Activated CD4-positive, alpha-beta T cell treated with anti-CD3 and anti-CD28 coated beads for 4 hours (primary cell): ENCODE measurements at regions not wholly inside any gene's neighbourhood (a gene's known extent, or its start where the extent isn't known, plus 50 kb on each side); places are given as distances from the start of the nearest gene placed in this dataset.
"Not testable (repeated sequence)": the region's sequence is repeated elsewhere in the genome, so short reads cannot be mapped to it uniquely, and the experiment has no call there.

Experiments
- DNase-seq, 2 donors: peaks; one replicate each; pipeline ENCODE4 v3.0.0-alpha.2; 2020

DNA sequence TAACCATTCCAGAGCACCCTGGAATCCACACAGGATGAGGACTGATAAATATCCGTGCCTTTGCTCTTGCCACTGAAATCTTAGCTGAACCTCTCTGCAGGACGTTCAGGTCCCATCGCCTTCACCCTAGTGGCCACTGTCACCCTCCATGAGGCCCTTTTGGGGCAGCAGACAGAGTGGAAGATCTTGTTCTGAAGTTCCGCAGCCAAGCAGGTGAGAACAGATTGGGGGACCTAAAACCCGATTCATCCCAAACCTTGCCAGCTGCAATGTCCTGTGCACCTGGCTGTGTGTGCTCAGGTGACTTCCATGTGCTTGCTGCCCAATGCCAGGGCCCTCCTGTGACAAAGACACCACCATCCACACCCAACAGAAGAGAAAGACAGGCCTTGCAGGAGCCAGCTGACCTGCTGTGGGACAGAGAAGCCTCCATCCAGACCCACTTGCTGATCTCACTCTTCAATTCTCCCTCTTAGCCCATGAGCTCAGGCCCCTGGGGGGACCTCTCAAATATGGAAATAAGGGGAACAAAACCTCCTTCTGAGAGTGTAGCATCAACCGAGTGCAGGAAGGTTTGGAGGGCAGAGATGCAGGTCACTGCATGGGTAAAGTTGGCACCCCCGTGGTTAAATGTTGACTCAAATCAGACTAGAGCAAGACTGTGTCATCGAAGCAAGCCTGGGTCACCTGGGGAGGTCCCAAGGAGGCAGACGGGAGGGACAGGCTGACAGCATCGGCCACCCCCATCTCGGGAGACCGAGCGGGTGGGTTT lies 308.7 kb upstream of the DIO3 start:
- DNase-seq = no peak

DNA sequence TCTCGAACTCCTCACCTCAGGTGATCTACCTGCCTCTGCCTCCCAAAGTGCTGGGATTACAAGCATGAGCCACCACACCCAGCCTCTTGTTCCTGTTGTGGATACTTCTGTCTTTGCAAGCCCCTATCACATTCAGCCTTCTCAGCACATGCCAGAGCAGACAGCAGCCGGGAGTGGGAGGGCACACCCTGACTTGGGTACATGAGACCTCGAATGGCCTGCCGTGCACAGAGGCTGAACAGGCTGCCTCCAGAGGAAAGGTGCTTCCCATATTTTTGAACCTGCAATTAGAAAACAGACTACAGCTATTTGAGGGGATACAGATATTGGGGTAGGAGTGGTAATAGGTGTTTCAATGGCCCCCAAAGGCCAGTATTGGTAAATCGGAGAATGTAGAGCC lies 307.3 kb upstream of the DIO3 start:
- no peak for DNase-seq

DNA sequence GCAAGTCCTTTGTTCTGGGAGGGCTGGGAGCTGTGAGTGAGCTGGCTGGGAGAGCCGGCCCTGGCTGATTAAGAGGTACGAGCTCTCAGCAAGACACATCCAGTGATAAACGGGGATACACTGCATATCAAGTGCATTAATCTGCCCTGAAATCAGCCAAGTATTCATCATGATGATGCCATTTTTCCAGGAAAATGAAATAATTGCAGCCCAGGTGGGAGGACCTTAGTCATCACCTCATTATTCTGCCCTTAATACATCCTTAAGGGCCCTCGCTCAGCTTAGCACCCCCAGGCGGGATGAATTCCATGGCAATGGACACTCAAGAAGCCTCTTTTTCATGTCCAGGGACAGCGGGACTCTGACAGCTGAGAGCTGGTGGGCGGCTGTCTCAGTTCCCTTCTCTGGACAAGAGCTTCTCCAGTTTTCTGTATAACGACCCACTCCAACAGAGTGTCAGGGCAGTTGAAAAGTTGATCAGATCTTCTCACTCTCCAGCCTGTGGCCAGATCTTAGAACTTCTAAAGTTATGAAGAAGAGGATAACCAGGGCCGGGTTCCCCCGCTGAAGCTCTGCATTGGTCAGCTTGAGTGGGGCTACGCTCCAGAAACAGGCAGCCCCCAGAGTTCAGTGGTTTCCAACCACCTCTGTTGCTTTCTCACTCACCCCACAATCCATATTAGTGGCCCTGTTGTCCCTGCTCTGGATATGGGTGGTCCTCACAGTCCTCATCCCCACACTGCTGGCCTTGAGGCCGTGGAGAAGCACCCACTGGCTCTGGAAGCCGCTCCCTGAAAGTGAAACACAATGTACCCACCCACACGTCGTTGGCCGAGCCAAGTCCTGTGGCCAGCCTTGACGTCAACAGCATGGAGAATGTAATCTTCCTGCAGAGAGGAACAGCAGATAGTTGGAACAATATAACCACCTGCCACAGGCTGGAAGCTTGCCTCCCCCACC lies 306.2 kb upstream of the DIO3 start:
- no peak for DNase-seq

DNA sequence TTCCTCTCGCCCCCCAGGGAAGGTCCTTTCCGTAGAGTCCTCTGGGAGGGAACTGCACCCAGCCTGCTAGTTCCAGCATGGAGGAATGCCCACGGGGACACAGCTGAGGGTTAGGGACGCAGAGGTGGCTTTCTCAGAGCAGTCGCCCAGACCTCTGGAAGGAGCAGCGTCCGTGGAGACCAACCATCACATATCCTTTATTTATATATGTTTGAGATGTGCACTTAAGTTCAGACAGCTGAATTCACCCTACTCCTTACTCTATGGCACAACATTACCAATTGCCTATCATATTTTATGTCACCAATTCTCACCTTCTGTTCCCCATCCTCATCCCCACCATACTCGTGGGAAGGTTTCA lies 305.6 kb upstream of the DIO3 start:
- no peak for DNase-seq

DNA sequence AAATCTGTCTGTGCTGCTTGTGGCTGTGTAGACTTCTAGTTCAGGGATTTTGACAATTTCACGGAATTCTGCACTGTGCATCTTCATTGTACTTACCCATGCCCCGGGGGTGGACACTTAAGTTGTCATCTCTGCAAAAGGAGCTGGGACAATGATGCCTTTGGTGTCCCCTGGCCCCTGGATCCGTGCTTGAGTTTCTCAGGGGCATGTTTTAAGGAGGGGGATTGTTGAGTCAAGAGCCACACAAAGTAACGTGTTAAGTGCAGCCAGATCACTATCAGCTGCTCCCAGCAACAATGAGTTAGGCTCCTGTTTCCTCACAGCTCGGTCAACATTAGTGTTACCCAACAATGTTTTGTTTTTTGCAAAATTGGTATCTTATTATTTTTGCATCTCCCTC lies 305.0 kb upstream of the DIO3 start:
- DNase-seq = no peak

- DNase-seq = no peak
These were observed 303.7 kb upstream of the DIO3 start for GRCh38 chr14:101257551-101257950.

DNA sequence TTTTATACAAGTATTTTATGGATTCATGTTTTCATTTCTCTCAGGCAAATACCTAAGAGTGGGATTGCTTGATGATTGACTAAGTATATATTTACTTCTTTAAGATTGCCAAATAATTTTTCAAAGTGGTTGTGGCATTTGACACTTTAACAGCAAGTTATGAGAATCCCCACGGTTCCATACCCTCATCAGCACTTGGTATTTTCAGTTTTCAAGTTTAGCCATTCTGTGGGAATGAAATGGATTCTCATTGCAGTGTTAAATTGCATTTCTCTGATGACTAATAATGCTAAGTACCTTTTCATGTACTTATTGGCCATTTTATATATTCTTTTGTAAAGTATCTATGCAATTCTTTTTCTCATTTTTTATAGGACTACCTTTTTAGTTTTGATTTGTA lies 301.5 kb upstream of the DIO3 start:
- DNase-seq = no peak

DNA sequence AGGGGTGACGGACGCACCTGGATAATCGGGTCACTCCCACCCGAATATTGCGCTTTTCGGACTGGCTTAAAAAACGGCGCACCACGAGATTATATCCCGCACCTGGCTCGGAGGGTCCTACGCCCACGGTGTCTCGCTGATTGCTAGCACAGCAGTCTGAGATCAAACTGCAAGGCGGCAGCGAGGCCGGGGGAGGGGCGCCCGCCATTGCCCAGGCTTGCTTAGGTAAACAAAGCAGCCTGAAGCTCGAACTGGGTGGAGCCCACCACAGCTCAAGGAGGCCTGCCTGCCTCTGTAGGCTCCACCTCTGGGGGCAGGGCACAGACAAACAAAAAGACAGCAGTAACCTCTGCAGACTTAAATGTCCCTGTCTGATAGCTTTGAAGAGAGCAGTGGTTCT lies 294.9 kb upstream of the DIO3 start:
- DNase-seq = not testable (repeated sequence)

GRCh38 chr14:101273091-101273490 lies 288.2 kb upstream of the DIO3 start:
- no peak for DNase-seq

- no peak for DNase-seq
These were observed 284.8 kb upstream of the DIO3 start for GRCh38 chr14:101276309-101277091.

DNA sequence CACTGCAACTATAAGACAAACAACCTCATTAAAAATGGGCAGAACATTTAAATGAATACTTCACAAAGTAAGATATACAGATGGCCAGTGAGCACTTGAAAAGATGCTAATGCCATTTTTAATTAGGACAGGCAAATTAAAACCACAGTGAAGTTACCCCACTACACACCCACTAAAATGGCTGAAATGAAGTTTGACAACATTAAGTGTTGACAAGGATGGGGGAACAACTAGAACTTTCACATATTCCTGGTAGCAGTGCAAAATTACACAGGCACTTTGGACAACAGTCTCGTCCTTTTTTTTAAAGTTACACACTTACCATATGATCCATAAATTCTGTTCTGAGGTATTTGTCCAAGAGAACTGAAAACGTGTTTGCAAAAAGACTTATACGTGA lies 278.9 kb upstream of the DIO3 start:
- no peak for DNase-seq

DNA sequence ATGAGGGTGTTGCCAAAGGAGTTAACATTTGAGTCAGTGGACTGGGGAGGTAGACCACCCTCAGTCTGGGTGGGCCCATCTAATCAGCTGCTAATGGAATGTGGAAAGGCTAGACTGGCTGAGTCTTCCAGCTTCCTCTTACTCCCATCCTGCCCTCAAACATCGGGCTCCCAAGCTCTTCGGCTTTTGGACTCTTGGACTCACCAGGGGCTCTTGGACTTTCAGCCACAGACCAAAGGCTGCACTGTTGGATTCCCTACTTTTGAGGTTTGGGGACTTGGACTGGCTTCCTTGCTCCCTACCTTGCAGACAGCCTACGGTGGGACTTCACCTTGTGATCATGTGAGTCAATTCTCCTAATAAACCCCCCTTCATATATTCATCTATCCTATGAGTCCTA lies 276.6 kb upstream of the DIO3 start:
- DNase-seq = no peak

DNA sequence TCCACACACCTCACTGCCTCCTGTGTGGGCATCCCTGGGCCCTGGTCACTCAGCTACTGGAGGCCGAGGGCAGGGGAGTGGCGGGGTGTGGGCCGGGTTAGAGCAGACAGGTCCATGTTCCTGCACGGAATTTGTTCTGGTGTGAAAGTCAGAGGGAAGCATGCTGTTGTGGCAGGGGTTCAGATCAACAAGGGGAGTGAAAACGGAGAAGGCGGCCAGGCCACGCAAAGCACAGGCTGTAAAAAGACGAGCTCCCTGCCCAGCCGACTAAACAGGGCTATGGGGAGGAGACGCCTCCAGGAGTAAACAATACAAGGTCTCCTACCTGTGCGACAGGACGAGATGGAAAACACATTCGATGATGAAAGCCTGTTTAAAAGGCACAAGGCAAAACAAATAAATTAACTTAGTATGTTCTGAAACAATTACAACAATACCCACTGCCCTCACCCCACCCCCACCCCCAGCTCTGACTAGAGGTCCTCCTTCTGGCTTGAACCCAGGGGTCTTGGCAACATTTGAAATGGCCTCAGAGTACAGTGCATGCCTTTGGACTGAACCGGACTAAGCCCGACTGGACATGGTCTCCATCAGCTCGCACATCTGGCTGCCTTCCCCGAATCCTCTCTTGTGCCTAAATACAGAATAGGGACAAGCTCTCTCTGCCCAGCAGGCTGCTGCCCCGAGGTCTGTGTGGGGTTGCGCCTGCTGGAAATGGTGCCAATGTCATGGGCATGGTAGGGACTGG lies 274.9 kb upstream of the DIO3 start:
- DNase-seq = no peak

GRCh38 chr14:101288436-101289229 lies 272.7 kb upstream of the DIO3 start:
- no peak for DNase-seq

DNA sequence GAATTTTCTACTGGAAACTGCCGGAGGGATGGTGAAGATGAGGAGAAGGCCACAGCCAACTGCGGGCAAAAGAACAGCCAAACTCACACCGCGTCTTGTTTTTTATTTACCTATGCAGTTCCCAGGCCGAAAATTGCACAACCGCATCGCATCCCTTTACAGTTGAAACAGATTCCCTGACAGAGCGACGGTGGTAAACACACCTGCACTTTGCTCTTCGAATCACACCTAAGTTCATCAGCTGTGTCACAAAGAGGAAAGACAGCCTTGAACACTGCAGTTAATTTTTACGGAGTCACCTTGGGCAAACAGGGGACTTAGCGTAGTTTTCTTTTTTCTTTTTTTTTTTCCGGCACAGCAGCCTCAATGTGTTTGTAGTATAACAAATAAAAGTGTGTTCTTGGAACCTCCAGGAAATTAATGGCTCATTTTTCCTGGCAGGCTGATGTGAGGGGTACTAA lies 272.0 kb upstream of the DIO3 start:
- DNase-seq = no peak

- DNase-seq = no peak
These were observed 271.4 kb upstream of the DIO3 start for GRCh38 chr14:101289911-101290310.

GRCh38 chr14:101290611-101291010 lies 270.7 kb upstream of the DIO3 start:
- no peak for DNase-seq

GRCh38 chr14:101291390-101291789 lies 269.9 kb upstream of the DIO3 start:
- no peak for DNase-seq

GRCh38 chr14:101292448-101292847 lies 268.8 kb upstream of the DIO3 start:
- DNase-seq = no peak

DNA sequence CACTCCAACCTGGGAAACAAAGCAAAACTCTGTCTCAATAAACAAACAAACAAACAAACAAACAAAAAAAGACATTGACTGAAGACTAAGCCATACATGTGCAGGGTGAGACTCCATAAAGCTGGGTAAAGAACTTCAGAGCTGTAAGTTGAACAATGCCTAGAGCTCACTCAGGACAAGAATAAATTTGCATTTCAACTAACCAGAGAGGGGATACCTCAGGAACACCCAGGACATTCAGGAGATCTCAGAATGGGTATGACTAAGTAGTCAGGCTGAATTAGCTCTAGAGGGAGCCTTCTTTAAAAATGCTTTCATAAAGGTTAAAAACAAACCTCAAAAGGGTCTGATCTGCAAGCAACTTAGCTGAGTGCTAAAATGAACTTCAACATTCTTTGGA lies 267.7 kb upstream of the DIO3 start:
- DNase-seq = no peak

- no peak for DNase-seq
These were observed 267.2 kb upstream of the DIO3 start for GRCh38 chr14:101294136-101294535.

GRCh38 chr14:101299781-101300180 lies 261.5 kb upstream of the DIO3 start:
- not testable (repeated sequence) for DNase-seq
